ENCODE measurements at regions not wholly inside any gene's neighbourhood (a gene's known extent, or its start where the extent isn't known, plus 50 kb on each side); places are given as distances from the start of the nearest gene placed in this dataset.
"Not testable (repeated sequence)": the region's sequence is repeated elsewhere in the genome, so short reads cannot be mapped to it uniquely, and the experiment has no call there.

GRCh38 chr3:150328654-150329040 lies 79.5 kb upstream of the TSC22D2 start:
- Histone ChIP-seq H3K9me3 (ENCODE audit: control insufficient read depth, low read length) (no peaks in the 10 kb centered on the region), H3K36me3 (ENCODE audit: control insufficient read depth, insufficient read depth, low read length) (no peaks in the 10 kb centered on the region), H3K4me3 (ENCODE audit: extremely low read depth, insufficient read depth, low read length, poor library complexity, severe bottlenecking) (no peak overlapping the region), H3K27ac (ENCODE audit: low read depth, low read length, severe bottlenecking) (peak overlapping the region; percentile 39), H3K4me1 (ENCODE audit: control insufficient read depth, insufficient read depth, low read length, poor library complexity, severe bottlenecking) (peaks cover 17% of the 10 kb centered on the region)
- 80 to 90% methylated on average over 1 to 2 of the region's 2 CpGs for WGBS, 2 experiments (ENCODE audit: insufficient coverage in 2 of 2)

GRCh38 chr3:150327678-150328653 lies 80.1 kb upstream of the TSC22D2 start:
- H3K4me1 ChIP-seq (ENCODE audit: control insufficient read depth, insufficient read depth, low read length, poor library complexity, severe bottlenecking): peaks cover 17% of the 10 kb centered on the region
- H3K36me3 ChIP-seq (ENCODE audit: control insufficient read depth, insufficient read depth, low read length): no peaks in the 10 kb centered on the region
- peak overlapping the region; percentile 70 for H3K27ac ChIP-seq (ENCODE audit: low read depth, low read length, severe bottlenecking)
- H3K4me3 ChIP-seq (ENCODE audit: extremely low read depth, insufficient read depth, low read length, poor library complexity, severe bottlenecking): no peak overlapping the region
- 81 to 89% methylated on average over 13 of the region's 13 CpGs for WGBS, 2 experiments (ENCODE audit: insufficient coverage in 2 of 2)
- no peaks in the 10 kb centered on the region for H3K9me3 ChIP-seq (ENCODE audit: control insufficient read depth, low read length)

- Histone ChIP-seq H3K4me3 (ENCODE audit: extremely low read depth, insufficient read depth, low read length, poor library complexity, severe bottlenecking) (no peak overlapping the region), H3K9me3 (ENCODE audit: control insufficient read depth, low read length) (no peaks in the 10 kb centered on the region), H3K27ac (ENCODE audit: low read depth, low read length, severe bottlenecking) (no peak overlapping the region), H3K36me3 (ENCODE audit: control insufficient read depth, insufficient read depth, low read length) (no peaks in the 10 kb centered on the region), H3K4me1 (ENCODE audit: control insufficient read depth, insufficient read depth, low read length, poor library complexity, severe bottlenecking) (peaks cover 21% of the 10 kb centered on the region)
- 88 to 92% methylated on average over 3 to 4 of the region's 4 CpGs for WGBS, 2 experiments (ENCODE audit: insufficient coverage in 2 of 2)
Observed at GRCh38 chr3:150324788-150325187, 83.3 kb upstream of the TSC22D2 start.

GRCh38 chr3:150324245-150324644 lies 83.9 kb upstream of the TSC22D2 start:
- Histone ChIP-seq H3K36me3 (ENCODE audit: control insufficient read depth, insufficient read depth, low read length) (no peaks in the 10 kb centered on the region), H3K4me1 (ENCODE audit: control insufficient read depth, insufficient read depth, low read length, poor library complexity, severe bottlenecking) (peaks cover 23% of the 10 kb centered on the region), H3K9me3 (ENCODE audit: control insufficient read depth, low read length) (no peaks in the 10 kb centered on the region), H3K4me3 (ENCODE audit: extremely low read depth, insufficient read depth, low read length, poor library complexity, severe bottlenecking) (no peak overlapping the region), H3K27ac (ENCODE audit: low read depth, low read length, severe bottlenecking) (no peak overlapping the region)
- WGBS, 2 experiments (ENCODE audit: insufficient coverage in 2 of 2): 91 to 94% methylated on average over 1 to 2 of the region's 3 CpGs

GRCh38 chr3:150323770-150324169 lies 84.3 kb upstream of the TSC22D2 start:
- peaks cover 23% of the 10 kb centered on the region for H3K4me1 ChIP-seq (ENCODE audit: control insufficient read depth, insufficient read depth, low read length, poor library complexity, severe bottlenecking)
- no peak overlapping the region for H3K4me3 ChIP-seq (ENCODE audit: extremely low read depth, insufficient read depth, low read length, poor library complexity, severe bottlenecking)
- no peaks in the 10 kb centered on the region for H3K9me3 ChIP-seq (ENCODE audit: control insufficient read depth, low read length)
- 86% methylated on average over 1 of the region's 1 CpG for WGBS, 2 experiments (ENCODE audit: insufficient coverage in 2 of 2)
- H3K27ac ChIP-seq (ENCODE audit: low read depth, low read length, severe bottlenecking): no peak overlapping the region
- H3K36me3 ChIP-seq (ENCODE audit: control insufficient read depth, insufficient read depth, low read length): no peaks in the 10 kb centered on the region

GRCh38 chr3:150323091-150323490 lies 85.0 kb upstream of the TSC22D2 start:
- H3K4me1 ChIP-seq (ENCODE audit: control insufficient read depth, insufficient read depth, low read length, poor library complexity, severe bottlenecking): peaks cover 16% of the 10 kb centered on the region
- whole genome bisulfite sequencing, 2 experiments (ENCODE audit: insufficient coverage in 2 of 2): 97 to 100% methylated on average over 5 to 10 of the region's 23 CpGs
- not testable (repeated sequence) for H3K4me3 ChIP-seq (ENCODE audit: extremely low read depth, insufficient read depth, low read length, poor library complexity, severe bottlenecking); H3K36me3 ChIP-seq (ENCODE audit: control insufficient read depth, insufficient read depth, low read length); H3K9me3 ChIP-seq (ENCODE audit: control insufficient read depth, low read length); H3K27ac ChIP-seq (ENCODE audit: low read depth, low read length, severe bottlenecking)

DNA sequence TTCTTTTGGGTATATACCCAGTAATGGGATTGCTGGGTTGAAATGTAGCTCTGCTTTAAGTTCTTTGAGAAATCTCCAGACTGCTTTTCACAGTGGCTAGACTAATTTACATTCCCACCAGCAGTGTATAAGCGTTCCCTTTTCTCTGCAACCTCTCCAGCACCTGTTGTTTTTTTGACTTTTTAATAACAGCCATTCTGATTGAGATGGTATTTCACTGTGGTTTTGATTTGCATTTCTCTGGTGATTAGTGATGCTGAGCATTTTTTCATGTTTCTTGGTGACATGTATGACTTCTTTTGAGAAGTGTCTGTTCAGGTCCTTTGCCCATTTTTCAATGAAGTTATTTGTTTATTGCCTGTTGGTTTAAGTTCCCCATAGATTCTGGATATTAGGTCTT lies 87.1 kb upstream of the TSC22D2 start:
- H3K36me3 ChIP-seq (ENCODE audit: control insufficient read depth, insufficient read depth, low read length); H3K27ac ChIP-seq (ENCODE audit: low read depth, low read length, severe bottlenecking); H3K9me3 ChIP-seq (ENCODE audit: control insufficient read depth, low read length); H3K4me3 ChIP-seq (ENCODE audit: extremely low read depth, insufficient read depth, low read length, poor library complexity, severe bottlenecking): not testable (repeated sequence)
- peaks cover 10% of the 10 kb centered on the region for H3K4me1 ChIP-seq (ENCODE audit: control insufficient read depth, insufficient read depth, low read length, poor library complexity, severe bottlenecking)
- WGBS, 2 experiments (ENCODE audit: insufficient coverage in 2 of 2): no CpG with 5 or more reads among the region's 1 CpG

- Histone ChIP-seq H3K27ac (ENCODE audit: low read depth, low read length, severe bottlenecking) (no peak overlapping the region), H3K4me1 (ENCODE audit: control insufficient read depth, insufficient read depth, low read length, poor library complexity, severe bottlenecking) (peaks cover 6% of the 10 kb centered on the region), H3K9me3 (ENCODE audit: control insufficient read depth, low read length) (no peaks in the 10 kb centered on the region), H3K4me3 (ENCODE audit: extremely low read depth, insufficient read depth, low read length, poor library complexity, severe bottlenecking) (no peak overlapping the region), H3K36me3 (ENCODE audit: control insufficient read depth, insufficient read depth, low read length) (no peaks in the 10 kb centered on the region)
Observed at GRCh38 chr3:150319900-150320299, 88.2 kb upstream of the TSC22D2 start.

GRCh38 chr3:150317469-150317868 lies 90.6 kb upstream of the TSC22D2 start:
- Histone ChIP-seq H3K36me3 (ENCODE audit: control insufficient read depth, insufficient read depth, low read length) (no peaks in the 10 kb centered on the region), H3K27ac (ENCODE audit: low read depth, low read length, severe bottlenecking) (no peak overlapping the region), H3K4me3 (ENCODE audit: extremely low read depth, insufficient read depth, low read length, poor library complexity, severe bottlenecking) (no peak overlapping the region), H3K9me3 (ENCODE audit: control insufficient read depth, low read length) (no peaks in the 10 kb centered on the region), H3K4me1 (ENCODE audit: control insufficient read depth, insufficient read depth, low read length, poor library complexity, severe bottlenecking) (peaks cover 6% of the 10 kb centered on the region)
- WGBS, 2 experiments (ENCODE audit: insufficient coverage in 2 of 2): no CpG with 5 or more reads among the region's 2 CpGs

DNA sequence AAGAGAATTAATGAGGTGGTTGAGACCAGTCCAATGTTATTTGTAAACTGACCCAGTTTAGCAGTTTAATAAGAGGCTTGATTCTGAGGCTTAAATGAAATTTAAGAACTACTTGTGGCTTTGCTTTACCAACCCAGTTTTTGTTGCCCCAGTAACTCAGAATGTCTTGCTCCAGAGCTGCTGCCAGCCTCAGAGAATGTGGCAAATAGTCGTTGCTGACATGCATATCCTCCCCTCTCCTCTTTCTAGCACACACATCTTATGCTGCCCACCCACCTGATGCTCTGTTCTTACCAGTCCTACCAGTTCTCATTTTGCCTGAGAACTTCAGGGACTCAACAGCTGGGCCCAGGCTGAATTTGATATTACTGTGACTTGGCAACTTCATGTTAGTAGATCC lies 92.4 kb upstream of the TSC22D2 start:
- Histone ChIP-seq H3K27ac (ENCODE audit: low read depth, low read length, severe bottlenecking) (no peak overlapping the region), H3K4me1 (ENCODE audit: control insufficient read depth, insufficient read depth, low read length, poor library complexity, severe bottlenecking) (peaks cover 6% of the 10 kb centered on the region), H3K9me3 (ENCODE audit: control insufficient read depth, low read length) (no peaks in the 10 kb centered on the region), H3K36me3 (ENCODE audit: control insufficient read depth, insufficient read depth, low read length) (no peaks in the 10 kb centered on the region), H3K4me3 (ENCODE audit: extremely low read depth, insufficient read depth, low read length, poor library complexity, severe bottlenecking) (no peak overlapping the region)
- WGBS, 2 experiments (ENCODE audit: insufficient coverage in 2 of 2): 44 to 89% methylated on average over 1 of the region's 1 CpG

DNA sequence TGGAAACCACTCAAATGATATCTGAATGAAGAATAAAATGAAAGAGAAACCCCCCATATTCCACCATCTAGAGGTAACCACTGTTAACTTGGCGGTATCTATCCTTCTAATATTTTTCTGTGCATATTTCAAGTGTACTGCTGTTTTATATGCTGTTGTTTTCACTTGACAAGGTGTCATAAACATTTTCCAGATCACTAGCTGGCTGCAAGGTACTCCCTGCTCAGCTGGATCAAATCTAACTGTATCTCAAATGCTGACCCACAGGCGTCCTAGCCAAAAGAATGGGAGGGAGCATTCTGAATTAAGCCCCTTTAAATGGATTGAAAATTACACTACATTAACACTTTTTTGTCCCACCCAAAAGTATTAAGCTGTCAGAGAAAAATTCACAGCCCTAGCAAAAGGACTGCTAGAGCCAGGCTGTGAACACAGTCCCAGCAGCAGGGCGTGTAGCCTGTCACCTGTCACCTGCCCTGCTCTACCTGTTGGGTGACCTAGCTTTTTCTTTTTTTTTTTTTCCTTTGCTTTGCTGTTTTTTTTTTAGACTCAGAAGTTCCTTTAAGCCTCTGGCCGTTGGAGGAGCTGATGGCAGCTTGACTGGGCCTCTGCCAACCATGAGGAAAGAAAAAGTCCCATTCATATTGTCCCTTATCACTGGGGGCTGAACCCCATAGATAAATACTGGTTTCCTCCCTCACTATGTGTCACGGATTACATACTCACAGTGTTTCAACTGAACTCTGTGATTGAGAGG lies 93.7 kb upstream of the TSC22D2 start:
- Histone ChIP-seq H3K9me3 (ENCODE audit: control insufficient read depth, low read length) (no peaks in the 10 kb centered on the region), H3K27ac (ENCODE audit: low read depth, low read length, severe bottlenecking) (no peak overlapping the region), H3K4me3 (ENCODE audit: extremely low read depth, insufficient read depth, low read length, poor library complexity, severe bottlenecking) (no peak overlapping the region), H3K36me3 (ENCODE audit: control insufficient read depth, insufficient read depth, low read length) (no peaks in the 10 kb centered on the region), H3K4me1 (ENCODE audit: control insufficient read depth, insufficient read depth, low read length, poor library complexity, severe bottlenecking) (no peaks in the 10 kb centered on the region)
- WGBS, 2 experiments (ENCODE audit: insufficient coverage in 2 of 2): 78 to 100% methylated on average over 2 to 3 of the region's 5 CpGs
